Aorta (tissue), 5 donors: ENCODE measurements at regions not wholly inside any gene's neighbourhood (a gene's known extent, or its start where the extent isn't known, plus 50 kb on each side); places are given as distances from the start of the nearest gene placed in this dataset.
A peak's percentile ranks its signal among the peaks of the same experiment; 100 is the strongest.

ENCODE experiments used
- ATAC-seq: fragments of 200-7000 bp; cut with Tn5 transposase; one replicate; pipeline ENCODE4 v1.9.1; 2022; ENCODE audit warnings: moderate library complexity; ENCODE audit not compliant: low FRiP score
- DNase-seq, 2 donors: peaks; one replicate each; pipeline ENCODE4 v3.0.0-alpha.2; 2020
- H3K27ac ChIP-seq, 2 donors: one replicate each; pipeline ENCODE4 v1.5.1; 2013; ENCODE audit warnings: low read length in 2 of 2, mild to moderate bottlenecking in 2 of 2, moderate library complexity in 2 of 2, control low read depth in 1 of 2, inconsistent platforms in 1 of 2, low read depth in 1 of 2
- H3K27me3 ChIP-seq, 2 donors: one replicate each; pipeline ENCODE4 v1.6.1; 2013; ENCODE audit warnings: control low read depth in 1 of 2, low read length in 1 of 2, mild to moderate bottlenecking in 1 of 2, moderate library complexity in 1 of 2; ENCODE audit not compliant: insufficient read depth in 2 of 2, control insufficient read depth in 1 of 2
- H3K36me3 ChIP-seq, 2 donors: one replicate each; pipeline ENCODE4 v1.6.1; 2013; ENCODE audit warnings: control low read depth in 1 of 2, low read length in 1 of 2, mild to moderate bottlenecking in 1 of 2; ENCODE audit not compliant: insufficient read depth in 2 of 2, control insufficient read depth in 1 of 2
- H3K4me1 ChIP-seq, 2 donors: one replicate each; pipeline ENCODE4 v1.6.1; 2013; ENCODE audit warnings: low read length in 2 of 2, control low read depth in 1 of 2, mild to moderate bottlenecking in 1 of 2, moderate library complexity in 1 of 2; ENCODE audit not compliant: insufficient read depth in 2 of 2, control insufficient read depth in 1 of 2
- H3K4me3 ChIP-seq, 2 donors: one replicate each; pipeline ENCODE4 v1.5.1; 2013; ENCODE audit warnings: low read length in 2 of 2, control low read depth in 1 of 2, mild to moderate bottlenecking in 1 of 2
- H3K9me3 ChIP-seq: one replicate; pipeline ENCODE4 v1.6.1; 2013; ENCODE audit warnings: mild to moderate bottlenecking, low read length; ENCODE audit not compliant: control insufficient read depth
- WGBS, 2 donors: extraction: QIAGEN DNeasy Blood & Tissue Kit; methylation state at CpG; one replicate each; pipeline ENCODE4 v1.1.7; 2013; 5-methylcytosine and 5-hydroxymethylcytosine counted together
- intact Hi-C, 2 donors: fragments of 100-400 bp; cut with DNase I; formaldehyde crosslinking; loops; one replicate each; pipeline versions ENCODE4 v1.14.2 to v1.15.0; 2022
- donor health status: healthy with polysubstance abuse.
- donor health status: Bipolar disorder and iron deficiency.
- donor health status: DM: no; HTN: no; CAD: no.
- donor health status: DM: no; HTN: no; CAD: no.
- donor health status: DM: yes; HTN: yes; CAD: no.

- intact Hi-C loops = no loop called here
- 71 to 76% methylated on average over 3 of the region's 3 CpGs for WGBS, 2 donors
- no peak overlapping the region for H3K27ac ChIP-seq
- H3K4me1 ChIP-seq = no peaks in the 10 kb centered on the region
- no peak overlapping the region for H3K4me3 ChIP-seq
- DNase-seq = no peak
- H3K9me3 ChIP-seq = no peaks in the 10 kb centered on the region
- ATAC-seq = no peak
- H3K36me3 ChIP-seq = no peaks in the 10 kb centered on the region
- no peaks in the 10 kb centered on the region for H3K27me3 ChIP-seq
Measured at GRCh38 chr1:13931226-13931625, 231.2 kb downstream of the PRDM2 start.

- Histone ChIP-seq H3K36me3 (no peaks in the 10 kb centered on the region), H3K27me3 (no peaks in the 10 kb centered on the region), H3K9me3 (no peaks in the 10 kb centered on the region), H3K4me1 (no peaks in the 10 kb centered on the region), H3K27ac (no peak overlapping the region), H3K4me3 (no peak overlapping the region)
- WGBS, 2 donors = 56 to 65% methylated on average over 5 of the region's 5 CpGs
- ATAC-seq (no peak), DNase-seq (no peak)
- intact Hi-C loops = no loop called here
Measured at GRCh38 chr1:13935336-13935735, 235.3 kb downstream of the PRDM2 start.

GRCh38 chr1:13941315-13941714 is 241.3 kb downstream of the PRDM2 start:
- ATAC-seq (no peak), DNase-seq (no peak)
- no peaks in the 10 kb centered on the region for H3K9me3 ChIP-seq

GRCh38 chr1:13943055-13943454 is 243.1 kb downstream of the PRDM2 start:
- no peaks in the 10 kb centered on the region for H3K9me3 ChIP-seq
- H3K4me1 ChIP-seq = no peaks in the 10 kb centered on the region
- H3K36me3 ChIP-seq = no peaks in the 10 kb centered on the region
- no peaks in the 10 kb centered on the region for H3K27me3 ChIP-seq
- intact Hi-C loops = no loop called here
- H3K27ac ChIP-seq = no peak overlapping the region
- no peak for ATAC-seq
- no peak for DNase-seq
- H3K4me3 ChIP-seq = no peak overlapping the region

More at GRCh38 chr1:13941315-13941714, 241.3 kb downstream of the PRDM2 start:
- WGBS, 2 donors = 68 to 92% methylated on average over 1 of the region's 1 CpG
- intact Hi-C loops = no loop called here
- H3K27ac ChIP-seq = no peak overlapping the region
- H3K36me3 ChIP-seq = no peaks in the 10 kb centered on the region
- no peaks in the 10 kb centered on the region for H3K4me1 ChIP-seq
- H3K4me3 ChIP-seq = no peak overlapping the region
- no peaks in the 10 kb centered on the region for H3K27me3 ChIP-seq

GRCh38 chr1:13945856-13946255 is 245.9 kb downstream of the PRDM2 start:
- WGBS, 2 donors = 53 to 72% methylated on average over 2 of the region's 2 CpGs
- H3K36me3 ChIP-seq = no peaks in the 10 kb centered on the region
- intact Hi-C loops = loop anchor here in 1 of 2 donors (5.0 kb wide), 1 partner anchor 269 kb away; no protein-coding TSS in a partner anchor

GRCh38 chr1:13947658-13948057 is 247.7 kb downstream of the PRDM2 start:
- H3K4me3 ChIP-seq = no peak overlapping the region
- ATAC-seq (no peak), DNase-seq (no peak)
- H3K9me3 ChIP-seq = no peaks in the 10 kb centered on the region
- 91 to 92% methylated on average over 7 of the region's 7 CpGs for WGBS, 2 donors
- H3K27me3 ChIP-seq = no peaks in the 10 kb centered on the region
- no peak overlapping the region for H3K27ac ChIP-seq
- intact Hi-C loops = loop anchor here in 1 of 2 donors (5.0 kb wide), 1 partner anchor 270 kb away; no protein-coding TSS in a partner anchor
- no peaks in the 10 kb centered on the region for H3K4me1 ChIP-seq
- no peaks in the 10 kb centered on the region for H3K36me3 ChIP-seq

More at GRCh38 chr1:13945856-13946255, 245.9 kb downstream of the PRDM2 start:
- no peaks in the 10 kb centered on the region for H3K4me1 ChIP-seq
- H3K27ac ChIP-seq = no peak overlapping the region
- no peaks in the 10 kb centered on the region for H3K9me3 ChIP-seq
- no peak for DNase-seq
- H3K27me3 ChIP-seq = no peaks in the 10 kb centered on the region
- H3K4me3 ChIP-seq = no peak overlapping the region
- no peak for ATAC-seq

DNA sequence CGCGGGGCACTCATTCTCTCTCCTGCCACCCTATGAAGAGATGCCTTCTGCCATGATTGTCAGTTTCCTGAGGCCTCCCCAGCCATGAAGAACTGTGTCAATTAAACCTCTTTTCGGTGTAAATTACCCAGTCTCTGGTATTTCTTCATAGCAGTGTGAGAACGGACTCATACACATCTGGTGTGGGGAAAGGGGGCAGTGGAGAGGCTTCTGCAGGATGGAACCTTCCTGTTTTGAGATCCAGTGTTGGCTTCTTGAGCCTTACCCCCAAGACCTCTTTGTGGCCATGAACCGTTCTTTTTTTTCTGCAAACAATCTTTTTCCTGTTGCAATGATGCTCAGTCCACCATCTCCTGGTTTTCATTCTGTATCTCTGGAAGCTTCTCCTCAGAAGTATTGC is 248.4 kb downstream of the PRDM2 start:
- WGBS, 2 donors = 81 to 92% methylated on average over 5 of the region's 5 CpGs
- no peak for ATAC-seq
- DNase-seq = no peak
- Histone ChIP-seq H3K36me3 (no peaks in the 10 kb centered on the region), H3K9me3 (no peaks in the 10 kb centered on the region), H3K4me1 (no peaks in the 10 kb centered on the region), H3K4me3 (no peak overlapping the region), H3K27ac (no peak overlapping the region), H3K27me3 (no peaks in the 10 kb centered on the region)
- intact Hi-C loops = loop anchor here in 1 of 2 donors (5.0 kb wide), 1 partner anchor 271 kb away; no protein-coding TSS in a partner anchor

DNA sequence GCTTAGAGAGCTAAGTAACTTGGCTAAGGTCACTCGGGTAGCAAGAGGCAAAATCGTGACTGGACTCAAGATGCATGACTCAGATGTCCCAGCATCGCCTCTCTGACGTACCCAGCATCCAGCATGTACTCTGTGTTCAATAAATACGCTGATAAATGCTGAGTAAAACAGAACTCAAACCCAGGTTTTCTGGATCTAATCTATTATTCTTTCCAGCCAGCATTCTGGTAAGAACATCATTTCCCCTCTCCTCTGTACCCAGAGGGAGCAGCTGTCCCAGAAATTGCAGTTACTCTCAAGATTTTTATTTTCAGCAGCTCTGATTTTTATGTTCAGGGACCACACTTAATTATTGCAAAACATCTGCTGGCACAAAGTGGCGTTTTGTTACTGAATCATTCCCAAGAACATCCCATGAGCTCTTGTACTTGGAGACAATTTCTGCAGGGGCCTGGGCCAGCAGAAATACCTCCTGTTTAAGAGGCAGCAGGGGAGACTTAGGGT is 249.0 kb downstream of the PRDM2 start:
- H3K9me3 ChIP-seq = no peaks in the 10 kb centered on the region
- H3K4me1 ChIP-seq = no peaks in the 10 kb centered on the region
- H3K27ac ChIP-seq = no peak overlapping the region
- DNase-seq (peak in 1 of 2 donors; percentile 50), ATAC-seq (peak; percentile 87)
- WGBS, 2 donors = 54 to 63% methylated on average over 6 of the region's 6 CpGs
- H3K4me3 ChIP-seq = no peak overlapping the region
- H3K27me3 ChIP-seq = no peaks in the 10 kb centered on the region
- intact Hi-C loops = loop anchor here in 1 of 2 donors (5.0 kb wide), 1 partner anchor 272 kb away; no protein-coding TSS in a partner anchor
- H3K36me3 ChIP-seq = no peaks in the 10 kb centered on the region

DNA sequence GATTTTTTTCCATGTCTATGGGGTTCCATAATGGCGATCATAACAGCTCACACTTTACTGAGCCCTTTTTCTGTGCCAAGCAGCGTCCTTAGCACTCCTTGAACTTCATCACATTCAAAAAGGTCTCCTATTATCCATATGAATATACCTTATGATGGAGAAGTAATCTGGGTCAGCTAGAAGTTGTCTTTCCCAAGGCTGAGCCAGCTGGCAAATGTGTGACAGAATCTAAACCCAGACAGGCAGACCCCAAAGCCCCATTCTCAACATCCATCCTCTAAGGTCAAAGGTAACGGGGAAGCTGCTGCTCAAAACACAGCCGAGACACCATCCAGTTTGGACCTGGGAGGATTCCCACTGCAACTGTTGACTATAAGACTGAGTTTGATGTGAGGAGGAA is 249.6 kb downstream of the PRDM2 start:
- H3K4me3 ChIP-seq = no peak overlapping the region
- H3K9me3 ChIP-seq = no peaks in the 10 kb centered on the region
- intact Hi-C loops = loop anchor here in 1 of 2 donors (5.0 kb wide), 1 partner anchor 272 kb away; no protein-coding TSS in a partner anchor
- 87 to 90% methylated on average over 4 of the region's 4 CpGs for WGBS, 2 donors
- H3K4me1 ChIP-seq = no peaks in the 10 kb centered on the region
- DNase-seq (no peak), ATAC-seq (no peak)
- H3K36me3 ChIP-seq = no peaks in the 10 kb centered on the region
- no peaks in the 10 kb centered on the region for H3K27me3 ChIP-seq
- no peak overlapping the region for H3K27ac ChIP-seq
